K562 (cell line): ENCODE measurements at regions not wholly inside any gene's neighbourhood (a gene's known extent, or its start where the extent isn't known, plus 50 kb on each side); places are given as distances from the start of the nearest gene placed in this dataset.

Experiments used
- CSDE1 ChIP-seq, 2 experiments: fragments of 450-650 bp; IDR thresholded peaks; 2 replicates each; pipeline ENCODE4 v1.6.1; 2016; ENCODE audit warnings: mild to moderate bottlenecking in 1 of 2
- EGR1 ChIP-seq: fragments of 450-650 bp; conservative IDR thresholded peaks from 2 replicates; pipeline ENCODE4 v1.6.1; 2017; ENCODE audit warnings: mild to moderate bottlenecking
- MYNN ChIP-seq, 2 experiments: sonication (generic); formaldehyde crosslinking in 1 of 2; IDR thresholded peaks; 2 replicates each; pipeline versions ENCODE4 v1.5.0 to v1.6.1; 2016 to 2020; ENCODE audit warnings: antibody characterized with exemption in 1 of 2, missing genetic modification reagents in 1 of 2
- POLR2A ChIP-seq: fragments of 450-650 bp; conservative IDR thresholded peaks from 2 replicates; pipeline ENCODE4 v1.6.1; 2016
- POLR2AphosphoS2 ChIP-seq: IDR thresholded peaks from 2 replicates; pipeline ENCODE4 v1.6.1; 2012; ENCODE audit warnings: low read length, improper control_type of control experiment
- TBL1XR1 ChIP-seq, 2 experiments: IDR thresholded peaks; 2 replicates each; pipeline ENCODE4 v1.6.1; 2012; ENCODE audit warnings: improper control_type of control experiment in 2 of 2, low read length in 2 of 2, mild to moderate bottlenecking in 1 of 2
- ZNF133 ChIP-seq: fragments of 250-450 bp; sonication (Bioruptor Pico); IDR thresholded peaks from 2 replicates; pipeline ENCODE4 v1.4.0; 2020; ENCODE audit warnings: mild to moderate bottlenecking
- ZNF507 ChIP-seq: conservative IDR thresholded peaks from 2 replicates; pipeline ENCODE4 v1.6.1; 2017; ENCODE audit warnings: missing genetic modification characterization, missing compliant biosample characterization
- TF ChIP-seq, protein P1 (sequence below): sonication (generic); formaldehyde crosslinking; IDR thresholded peaks from 2 replicates; pipeline ENCODE4 v1.8.0; 2022; ENCODE audit warnings: missing genetic modification reagents, mild to moderate bottlenecking, borderline replicate concordance
- TF ChIP-seq, protein P2 (sequence below), 2 experiments: fragments of 450-650 bp; IDR thresholded peaks; 2 replicates each; pipeline ENCODE4 v1.6.1; 2016
- TF ChIP-seq, protein P3 (sequence below): sonication (generic); formaldehyde crosslinking; IDR thresholded peaks from 2 replicates; pipeline ENCODE4 v1.9.0; 2022; ENCODE audit warnings: mild to moderate bottlenecking, missing genetic modification reagents

DNA sequence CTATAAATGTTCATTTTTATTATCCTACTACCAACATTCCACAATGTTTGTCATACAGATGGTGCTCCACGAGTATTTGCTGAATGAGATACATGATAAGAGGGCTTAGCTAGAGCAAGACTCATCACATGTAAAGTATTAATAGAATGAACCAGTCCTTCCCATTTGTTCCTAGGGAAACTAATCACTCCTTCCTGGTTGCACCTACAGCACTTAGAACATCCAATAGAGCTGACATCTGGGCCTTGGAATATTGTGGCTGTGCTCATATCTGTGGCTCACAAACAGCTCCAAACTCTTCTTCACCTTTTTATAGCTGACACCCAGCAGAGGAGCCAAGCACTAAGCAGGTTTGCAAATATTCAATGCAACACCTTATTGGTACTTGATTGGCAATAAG is 91.9 kb upstream of the C1GALT1 start:
- TF ChIP-seq CSDE1 (IDR thresholded peaks at IDR 0.05) (no peak), TBL1XR1 (IDR thresholded peaks at IDR 0.05; ENCODE audit: low read length in 2 of 2) (no peak), POLR2AphosphoS2 (no peak), ZNF507 (tag) (no peak), MYNN (IDR thresholded peaks at IDR 0.05) (no peak), MYNN (CRISPR knock-in tag; IDR thresholded peaks at IDR 0.05) (no peak), ZNF133 (CRISPR knock-in tag) (no peak), EGR1 (no peak), POLR2A (no peak)
- TF ChIP-seq, protein P1, sequence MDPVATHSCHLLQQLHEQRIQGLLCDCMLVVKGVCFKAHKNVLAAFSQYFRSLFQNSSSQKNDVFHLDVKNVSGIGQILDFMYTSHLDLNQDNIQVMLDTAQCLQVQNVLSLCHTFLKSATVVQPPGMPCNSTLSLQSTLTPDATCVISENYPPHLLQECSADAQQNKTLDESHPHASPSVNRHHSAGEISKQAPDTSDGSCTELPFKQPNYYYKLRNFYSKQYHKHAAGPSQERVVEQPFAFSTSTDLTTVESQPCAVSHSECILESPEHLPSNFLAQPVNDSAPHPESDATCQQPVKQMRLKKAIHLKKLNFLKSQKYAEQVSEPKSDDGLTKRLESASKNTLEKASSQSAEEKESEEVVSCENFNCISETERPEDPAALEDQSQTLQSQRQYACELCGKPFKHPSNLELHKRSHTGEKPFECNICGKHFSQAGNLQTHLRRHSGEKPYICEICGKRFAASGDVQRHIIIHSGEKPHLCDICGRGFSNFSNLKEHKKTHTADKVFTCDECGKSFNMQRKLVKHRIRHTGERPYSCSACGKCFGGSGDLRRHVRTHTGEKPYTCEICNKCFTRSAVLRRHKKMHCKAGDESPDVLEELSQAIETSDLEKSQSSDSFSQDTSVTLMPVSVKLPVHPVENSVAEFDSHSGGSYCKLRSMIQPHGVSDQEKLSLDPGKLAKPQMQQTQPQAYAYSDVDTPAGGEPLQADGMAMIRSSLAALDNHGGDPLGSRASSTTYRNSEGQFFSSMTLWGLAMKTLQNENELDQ (CRISPR knock-in tag): no peak
- TF ChIP-seq, protein P2, sequence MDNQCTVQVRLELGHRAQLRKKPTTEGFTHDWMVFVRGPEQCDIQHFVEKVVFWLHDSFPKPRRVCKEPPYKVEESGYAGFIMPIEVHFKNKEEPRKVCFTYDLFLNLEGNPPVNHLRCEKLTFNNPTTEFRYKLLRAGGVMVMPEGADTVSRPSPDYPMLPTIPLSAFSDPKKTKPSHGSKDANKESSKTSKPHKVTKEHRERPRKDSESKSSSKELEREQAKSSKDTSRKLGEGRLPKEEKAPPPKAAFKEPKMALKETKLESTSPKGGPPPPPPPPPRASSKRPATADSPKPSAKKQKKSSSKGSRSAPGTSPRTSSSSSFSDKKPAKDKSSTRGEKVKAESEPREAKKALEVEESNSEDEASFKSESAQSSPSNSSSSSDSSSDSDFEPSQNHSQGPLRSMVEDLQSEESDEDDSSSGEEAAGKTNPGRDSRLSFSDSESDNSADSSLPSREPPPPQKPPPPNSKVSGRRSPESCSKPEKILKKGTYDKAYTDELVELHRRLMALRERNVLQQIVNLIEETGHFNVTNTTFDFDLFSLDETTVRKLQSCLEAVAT (IDR thresholded peaks at IDR 0.05): no peak
- TF ChIP-seq, protein P3, sequence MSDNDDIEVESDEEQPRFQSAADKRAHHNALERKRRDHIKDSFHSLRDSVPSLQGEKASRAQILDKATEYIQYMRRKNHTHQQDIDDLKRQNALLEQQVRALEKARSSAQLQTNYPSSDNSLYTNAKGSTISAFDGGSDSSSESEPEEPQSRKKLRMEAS: no peak
